ENCODE measurements at regions not wholly inside any gene's neighbourhood (a gene's known extent, or its start where the extent isn't known, plus 50 kb on each side); places are given as distances from the start of the nearest gene placed in this dataset.

- H3K27ac ChIP-seq = no peak overlapping the region
- TF ChIP-seq ZFX (IDR thresholded peaks at IDR 0.05) (no peak), CTCF (conservative IDR thresholded peaks at IDR 0.05) (no peak)
Observed at GRCh38 chr5:107153283-107153682, 517.5 kb downstream of the EFNA5 start.

- H3K27ac ChIP-seq = no peak overlapping the region
- TF ChIP-seq CTCF (conservative IDR thresholded peaks at IDR 0.05) (no peak), ZFX (IDR thresholded peaks at IDR 0.05) (no peak)
Observed at GRCh38 chr5:107149243-107150005, 521.3 kb downstream of the EFNA5 start.

GRCh38 chr5:107147589-107147988 is 523.1 kb downstream of the EFNA5 start:
- H3K27ac ChIP-seq = no peak overlapping the region
- TF ChIP-seq ZFX (IDR thresholded peaks at IDR 0.05) = no peak
- TF ChIP-seq CTCF (conservative IDR thresholded peaks at IDR 0.05) = no peak

- no peak for TF ChIP-seq CTCF (conservative IDR thresholded peaks at IDR 0.05)
- no peak for TF ChIP-seq ZFX (IDR thresholded peaks at IDR 0.05)
- H3K27ac ChIP-seq = no peak overlapping the region
Observed at GRCh38 chr5:107146901-107147300, 523.8 kb downstream of the EFNA5 start.

- TF ChIP-seq CTCF (conservative IDR thresholded peaks at IDR 0.05) = no peak
- TF ChIP-seq ZFX (IDR thresholded peaks at IDR 0.05) = no peak
- H3K27ac ChIP-seq = no peak overlapping the region
Observed at GRCh38 chr5:107135391-107135790, 535.3 kb downstream of the EFNA5 start.

- no peak for TF ChIP-seq CTCF (conservative IDR thresholded peaks at IDR 0.05)
- TF ChIP-seq ZFX (IDR thresholded peaks at IDR 0.05) = no peak
- H3K27ac ChIP-seq = no peak overlapping the region
Observed at GRCh38 chr5:107134931-107135330, 535.8 kb downstream of the EFNA5 start.

GRCh38 chr5:107129051-107129450 is 541.7 kb downstream of the EFNA5 start:
- TF ChIP-seq CTCF (conservative IDR thresholded peaks at IDR 0.05) (no peak), ZFX (IDR thresholded peaks at IDR 0.05) (no peak)
- no peak overlapping the region for H3K27ac ChIP-seq
